ENCODE measurements at regions not wholly inside any gene's neighbourhood (a gene's known extent, or its start where the extent isn't known, plus 50 kb on each side); places are given as distances from the start of the nearest gene placed in this dataset.

GRCh38 chr7:17601921-17602320 is 303.5 kb downstream of the AHR start:
- in situ Hi-C loops (cut with HindIII; ENCODE audit: low pct_unique_long_range_greater_than_20kb, low sequenced_read_pairs): no loop called here
- DNase-seq (ENCODE audit: low read depth, low spot score): no peak

DNA sequence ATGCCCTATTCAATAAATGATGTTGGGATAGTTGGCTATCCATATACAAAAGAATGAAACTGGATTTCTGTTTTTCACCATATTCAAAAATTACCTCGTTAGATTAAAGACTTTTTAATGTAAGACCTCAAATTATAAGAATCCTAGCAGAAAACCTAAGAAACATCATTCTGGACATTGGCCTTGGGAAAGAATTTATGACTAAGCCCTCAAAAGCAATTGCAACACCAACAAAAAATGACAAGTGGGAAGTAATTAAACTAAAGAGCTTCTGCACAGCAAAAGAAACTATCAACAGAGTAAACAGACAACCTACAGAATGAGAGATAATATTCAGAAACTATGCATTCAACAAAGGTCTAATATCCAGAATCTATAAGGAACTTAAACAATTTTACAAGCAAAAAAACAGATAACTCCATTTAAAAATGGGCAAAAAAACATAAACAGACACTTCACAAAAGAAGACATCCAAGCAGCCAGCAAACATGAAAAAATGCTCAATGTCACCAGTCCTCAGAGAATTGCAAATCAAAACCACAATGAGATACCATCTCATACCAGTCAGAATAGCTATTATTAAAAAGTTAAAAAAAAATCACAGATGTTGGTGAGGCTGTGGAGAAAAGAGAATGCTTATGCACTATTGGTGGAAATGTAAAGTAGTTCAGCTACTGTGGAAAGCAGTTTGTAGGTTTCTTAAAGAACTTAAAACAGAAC is 309.8 kb downstream of the AHR start:
- in situ Hi-C loops (cut with HindIII; ENCODE audit: low pct_unique_long_range_greater_than_20kb, low sequenced_read_pairs): no loop called here
- DNase-seq (ENCODE audit: low read depth, low spot score): no peak

DNA sequence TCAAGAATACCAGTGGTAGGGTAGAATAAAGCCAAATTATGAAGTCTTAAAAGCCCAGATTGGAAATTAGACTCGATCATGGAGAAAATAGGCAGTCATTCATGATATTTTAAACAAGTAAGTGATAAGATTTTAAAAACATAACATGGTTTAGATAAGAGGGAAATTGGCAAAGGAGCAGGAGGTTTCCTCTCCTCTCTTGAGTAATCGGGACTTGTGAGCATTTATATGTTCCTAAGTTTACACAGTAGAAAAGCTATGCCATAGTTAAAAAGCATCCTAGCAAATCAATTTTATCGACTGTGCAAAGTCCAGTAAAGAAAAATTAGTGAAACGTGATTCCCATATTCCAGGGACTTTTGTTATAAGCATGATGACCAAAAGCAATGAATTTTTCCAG is 313.2 kb downstream of the AHR start:
- no peak for DNase-seq (ENCODE audit: low read depth, low spot score)
- in situ Hi-C loops (cut with HindIII; ENCODE audit: low pct_unique_long_range_greater_than_20kb, low sequenced_read_pairs): no loop called here

DNA sequence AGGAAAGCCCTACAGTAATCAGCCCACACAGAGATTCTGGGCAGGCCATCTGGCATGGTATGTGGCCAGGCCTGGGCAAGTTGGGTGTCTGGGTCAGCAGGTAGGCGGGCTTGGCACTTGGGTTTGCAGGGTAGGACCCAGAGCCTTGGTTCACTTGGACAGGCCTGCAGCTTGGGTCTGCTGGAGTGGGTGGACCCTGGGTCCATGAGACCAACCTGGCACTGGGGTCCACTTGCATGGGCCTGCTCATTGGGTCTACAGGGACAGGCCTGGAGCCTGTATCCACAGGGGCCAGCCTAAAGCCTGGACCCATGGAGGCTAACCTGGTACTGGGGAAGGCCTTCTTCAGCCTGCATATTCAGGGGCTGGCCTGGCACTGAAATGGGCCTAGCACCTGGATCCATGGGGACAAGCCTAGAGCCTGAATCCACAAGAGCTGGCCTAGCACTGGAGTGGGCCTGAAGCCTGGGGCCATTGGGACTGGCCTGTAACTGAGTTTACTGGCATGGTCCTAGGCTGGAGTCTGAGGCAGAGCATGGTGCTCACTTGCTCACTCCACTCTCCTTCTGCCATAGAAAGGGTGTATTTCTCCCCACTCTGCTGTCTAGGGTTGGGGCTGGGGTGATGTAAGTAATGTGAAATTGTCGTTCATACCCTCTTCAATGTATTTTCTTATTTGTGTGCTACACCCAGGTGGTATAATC is 315.0 kb downstream of the AHR start:
- in situ Hi-C loops (cut with HindIII; ENCODE audit: low pct_unique_long_range_greater_than_20kb, low sequenced_read_pairs): no loop called here

GRCh38 chr7:17617380-17617779 is 318.9 kb downstream of the AHR start:
- in situ Hi-C loops (cut with HindIII; ENCODE audit: low pct_unique_long_range_greater_than_20kb, low sequenced_read_pairs): no loop called here
- no peak for DNase-seq (ENCODE audit: low read depth, low spot score)

More for the DNA sequence above, 315.0 kb downstream of the AHR start:
- no peak for DNase-seq (ENCODE audit: low read depth, low spot score)

GRCh38 chr7:17617857-17618651 is 319.6 kb downstream of the AHR start:
- no peak for DNase-seq (ENCODE audit: low read depth, low spot score)
- in situ Hi-C loops (cut with HindIII; ENCODE audit: low pct_unique_long_range_greater_than_20kb, low sequenced_read_pairs): no loop called here

- in situ Hi-C loops (cut with HindIII; ENCODE audit: low pct_unique_long_range_greater_than_20kb, low sequenced_read_pairs): no loop called here
- no peak for DNase-seq (ENCODE audit: low read depth, low spot score)
These were observed 320.2 kb downstream of the AHR start for GRCh38 chr7:17618652-17618974.

DNA sequence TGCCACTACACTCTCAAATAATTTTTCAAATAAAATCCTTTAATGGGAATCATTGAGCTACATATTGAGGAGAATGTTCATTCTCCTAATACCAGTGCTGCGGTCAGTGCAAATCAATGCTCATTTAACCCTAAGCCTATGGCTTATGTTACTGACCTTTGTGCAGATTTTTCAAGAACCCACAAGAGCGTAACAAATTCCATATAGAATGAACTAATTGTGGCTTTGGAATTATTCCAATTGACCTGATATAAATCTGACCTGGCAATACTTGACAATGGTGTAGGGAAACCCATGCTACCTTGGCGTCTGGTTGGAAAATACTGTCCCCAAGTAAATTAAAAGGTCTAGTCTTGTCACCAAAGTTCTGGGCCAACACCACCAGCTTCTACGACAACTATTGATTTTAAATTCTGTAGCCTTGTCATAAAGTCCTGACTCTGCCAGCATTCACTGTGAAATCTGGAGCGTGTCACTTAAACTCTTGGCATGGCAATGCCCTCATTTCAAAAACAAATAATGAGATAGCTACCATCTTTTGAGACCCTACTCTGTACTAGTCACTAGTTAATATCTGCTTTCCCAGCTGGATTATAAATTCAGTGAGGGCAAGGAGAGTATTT is 320.9 kb downstream of the AHR start:
- no peak for DNase-seq (ENCODE audit: low read depth, low spot score)
- in situ Hi-C loops (cut with HindIII; ENCODE audit: low pct_unique_long_range_greater_than_20kb, low sequenced_read_pairs): no loop called here

- DNase-seq (ENCODE audit: low read depth, low spot score): no peak
- in situ Hi-C loops (cut with HindIII; ENCODE audit: low pct_unique_long_range_greater_than_20kb, low sequenced_read_pairs): no loop called here
These were observed 319.7 kb downstream of the SNX13 start for GRCh38 chr7:17620566-17620965.

DNA sequence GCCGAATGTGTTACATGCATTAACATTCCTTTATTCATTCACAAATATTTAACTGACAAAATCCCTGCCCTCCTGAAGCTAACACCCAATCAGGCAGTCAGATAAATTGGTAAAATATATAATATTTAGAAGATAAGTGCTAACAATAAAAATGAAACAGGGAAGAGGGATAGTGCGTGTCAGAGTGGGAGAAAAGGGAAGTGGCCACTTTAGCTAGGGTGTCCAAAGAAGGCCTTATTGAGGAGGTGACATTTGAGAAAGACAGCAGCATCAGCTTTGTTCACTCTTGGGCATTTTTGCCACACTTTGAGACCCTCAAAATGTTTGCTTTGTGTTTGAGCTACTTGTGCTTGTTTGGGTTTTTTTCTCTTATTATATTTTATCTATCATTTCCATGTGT is 317.8 kb downstream of the SNX13 start:
- DNase-seq (ENCODE audit: low read depth, low spot score): no peak
- in situ Hi-C loops (cut with HindIII; ENCODE audit: low pct_unique_long_range_greater_than_20kb, low sequenced_read_pairs): no loop called here

- in situ Hi-C loops (cut with HindIII; ENCODE audit: low pct_unique_long_range_greater_than_20kb, low sequenced_read_pairs): no loop called here
- no peak for DNase-seq (ENCODE audit: low read depth, low spot score)
These were observed 316.6 kb downstream of the SNX13 start for GRCh38 chr7:17623546-17624185.

GRCh38 chr7:17624379-17624778 is 315.9 kb downstream of the SNX13 start:
- no peak for DNase-seq (ENCODE audit: low read depth, low spot score)
- in situ Hi-C loops (cut with HindIII; ENCODE audit: low pct_unique_long_range_greater_than_20kb, low sequenced_read_pairs): no loop called here

DNA sequence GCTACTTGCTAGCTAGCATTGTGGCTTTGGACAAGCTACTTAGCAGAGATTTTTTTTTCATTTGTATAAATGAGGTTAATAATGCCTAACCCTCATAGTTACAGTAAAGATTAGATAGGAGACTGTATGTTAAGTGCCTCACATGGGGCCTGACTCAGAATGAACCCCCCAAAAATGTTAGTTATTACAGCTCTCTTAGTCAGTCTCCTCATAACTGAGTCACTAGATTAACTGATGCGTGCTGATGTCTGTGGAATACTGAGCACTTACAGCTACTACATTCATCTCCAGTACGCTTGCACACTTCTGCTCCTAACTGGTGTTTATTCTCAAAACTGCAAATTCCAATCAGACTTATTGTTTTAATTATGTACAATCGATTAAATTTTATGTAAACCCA is 315.3 kb downstream of the SNX13 start:
- no peak for DNase-seq (ENCODE audit: low read depth, low spot score)
- in situ Hi-C loops (cut with HindIII; ENCODE audit: low pct_unique_long_range_greater_than_20kb, low sequenced_read_pairs): no loop called here

GRCh38 chr7:17626235-17626634 is 314.1 kb downstream of the SNX13 start:
- in situ Hi-C loops (cut with HindIII; ENCODE audit: low pct_unique_long_range_greater_than_20kb, low sequenced_read_pairs): no loop called here
- DNase-seq (ENCODE audit: low read depth, low spot score): no peak

DNA sequence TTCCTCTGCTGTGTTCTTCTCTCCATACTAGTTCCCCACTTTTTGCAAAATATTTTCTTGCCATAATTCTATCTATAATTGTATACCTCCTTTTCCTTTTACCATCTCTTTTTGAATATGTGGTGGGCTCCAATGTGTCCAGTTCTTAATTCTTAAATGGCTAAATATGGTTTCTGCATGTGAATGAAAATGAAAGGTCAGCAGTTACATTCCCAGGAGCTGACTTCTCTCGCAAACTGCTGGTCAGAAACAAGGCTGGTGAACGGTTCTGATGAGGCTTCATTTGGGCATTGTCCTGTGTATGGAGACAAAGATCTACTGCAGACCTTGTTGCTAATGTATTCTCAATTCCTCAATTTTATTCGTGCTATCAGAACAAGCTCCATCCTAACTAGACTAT is 309.2 kb downstream of the SNX13 start:
- no peak for DNase-seq (ENCODE audit: low read depth, low spot score)
- in situ Hi-C loops (cut with HindIII; ENCODE audit: low pct_unique_long_range_greater_than_20kb, low sequenced_read_pairs): no loop called here

GRCh38 chr7:17632384-17632783 is 307.9 kb downstream of the SNX13 start:
- in situ Hi-C loops (cut with HindIII; ENCODE audit: low pct_unique_long_range_greater_than_20kb, low sequenced_read_pairs): no loop called here
- no peak for DNase-seq (ENCODE audit: low read depth, low spot score)

DNA sequence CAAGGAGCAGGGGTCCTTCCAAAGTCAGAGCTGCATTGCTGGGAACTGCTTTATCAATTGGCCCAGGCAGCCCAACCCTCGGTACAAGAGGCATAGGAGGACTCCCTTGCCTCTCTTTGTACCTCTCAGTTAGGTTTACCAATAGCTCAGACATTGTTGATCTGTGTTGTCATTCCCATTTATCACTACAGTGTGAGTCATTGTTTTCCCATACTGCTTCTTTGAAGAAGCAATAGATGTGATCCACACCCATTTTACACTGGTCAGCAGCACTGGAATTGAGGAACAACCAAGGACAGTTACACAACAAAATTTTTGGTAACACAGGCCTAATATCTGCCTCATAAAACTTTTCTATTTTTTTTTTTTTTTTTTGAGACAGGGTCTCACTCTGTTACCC is 307.2 kb downstream of the SNX13 start:
- no peak for DNase-seq (ENCODE audit: low read depth, low spot score)

DNA sequence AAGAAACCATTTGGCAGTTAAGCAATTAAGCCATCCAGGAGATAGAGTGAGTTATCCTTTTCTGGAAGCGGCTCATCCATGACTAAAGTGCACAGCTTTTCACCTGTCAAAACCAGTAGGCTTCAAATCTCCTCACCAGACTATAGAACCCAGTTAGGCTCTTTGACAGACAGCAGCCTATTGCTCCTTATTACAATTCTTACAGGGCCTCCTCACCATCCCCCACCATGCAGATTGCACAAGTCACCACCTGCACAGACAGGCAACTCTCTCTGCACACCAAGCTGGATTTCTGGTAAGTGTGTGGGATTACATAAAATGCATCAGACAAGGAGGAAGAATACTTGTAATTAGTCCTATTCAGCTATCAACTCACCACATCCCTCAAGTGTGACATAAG is 301.6 kb downstream of the SNX13 start:
- in situ Hi-C loops (cut with HindIII; ENCODE audit: low pct_unique_long_range_greater_than_20kb, low sequenced_read_pairs): no loop called here
- no peak for DNase-seq (ENCODE audit: low read depth, low spot score)

More for the DNA sequence above, 307.2 kb downstream of the SNX13 start:
- in situ Hi-C loops (cut with HindIII; ENCODE audit: low pct_unique_long_range_greater_than_20kb, low sequenced_read_pairs): no loop called here

Measured in SK-MEL-5 (cell line).